ENCODE measurements at regions not wholly inside any gene's neighbourhood (a gene's known extent, or its start where the extent isn't known, plus 50 kb on each side); places are given as distances from the start of the nearest gene placed in this dataset.

GRCh38 chr4:38509551-38509950 is 154.4 kb upstream of the KLF3 start:
- TF ChIP-seq YY1 (IDR thresholded peaks at IDR 0.05; ENCODE audit: low read depth, low read length) (no peak), POLR2AphosphoS5 (IDR thresholded peaks at IDR 0.05; ENCODE audit: low read depth, low read length) (no peak), EZH2 (IDR thresholded peaks at IDR 0.05; ENCODE audit: low read depth, low read length, severe bottlenecking) (no peak)
